ENCODE measurements at regions not wholly inside any gene's neighbourhood (a gene's known extent, or its start where the extent isn't known, plus 50 kb on each side); places are given as distances from the start of the nearest gene placed in this dataset.

DNA sequence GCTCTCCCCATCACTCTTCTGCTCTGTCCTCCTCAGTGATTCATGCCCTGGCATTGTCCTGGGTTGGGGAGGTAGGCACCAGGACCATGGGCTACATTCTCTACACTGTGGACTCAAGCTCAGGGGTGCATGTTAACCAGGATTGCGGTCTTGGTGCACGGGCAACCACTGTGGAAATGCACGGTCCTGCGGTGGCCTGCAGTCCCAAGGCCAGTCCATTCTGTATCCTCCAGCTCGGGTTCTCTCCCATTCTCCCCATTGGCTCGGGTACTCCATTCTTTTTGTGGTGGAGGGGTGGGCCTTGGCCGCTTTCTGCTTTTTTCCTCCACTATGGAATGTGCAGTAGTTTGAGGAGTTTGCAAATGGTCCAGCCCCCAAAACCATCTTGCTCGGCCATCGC is 215.0 kb upstream of the MYT1L start:
- H3K79me2 ChIP-seq (ENCODE audit: control insufficient read depth, insufficient read depth, low read length, unreplicated experiment) = no peaks in the 10 kb centered on the region
- H3K4me1 ChIP-seq (ENCODE audit: control insufficient read depth, insufficient read depth, low read length, unreplicated experiment) = no peaks in the 10 kb centered on the region
- H3K27ac ChIP-seq (ENCODE audit: low read depth, low read length) = no peak overlapping the region
- H3K36me3 ChIP-seq (ENCODE audit: insufficient read depth, low read length) = no peaks in the 10 kb centered on the region
- no peak overlapping the region for H2AFZ ChIP-seq (ENCODE audit: low read length, unreplicated experiment)
- H3K4me3 ChIP-seq (ENCODE audit: low read depth, low read length) = no peak overlapping the region
- no peaks in the 10 kb centered on the region for H3K27me3 ChIP-seq (ENCODE audit: insufficient read depth, low read length)

DNA sequence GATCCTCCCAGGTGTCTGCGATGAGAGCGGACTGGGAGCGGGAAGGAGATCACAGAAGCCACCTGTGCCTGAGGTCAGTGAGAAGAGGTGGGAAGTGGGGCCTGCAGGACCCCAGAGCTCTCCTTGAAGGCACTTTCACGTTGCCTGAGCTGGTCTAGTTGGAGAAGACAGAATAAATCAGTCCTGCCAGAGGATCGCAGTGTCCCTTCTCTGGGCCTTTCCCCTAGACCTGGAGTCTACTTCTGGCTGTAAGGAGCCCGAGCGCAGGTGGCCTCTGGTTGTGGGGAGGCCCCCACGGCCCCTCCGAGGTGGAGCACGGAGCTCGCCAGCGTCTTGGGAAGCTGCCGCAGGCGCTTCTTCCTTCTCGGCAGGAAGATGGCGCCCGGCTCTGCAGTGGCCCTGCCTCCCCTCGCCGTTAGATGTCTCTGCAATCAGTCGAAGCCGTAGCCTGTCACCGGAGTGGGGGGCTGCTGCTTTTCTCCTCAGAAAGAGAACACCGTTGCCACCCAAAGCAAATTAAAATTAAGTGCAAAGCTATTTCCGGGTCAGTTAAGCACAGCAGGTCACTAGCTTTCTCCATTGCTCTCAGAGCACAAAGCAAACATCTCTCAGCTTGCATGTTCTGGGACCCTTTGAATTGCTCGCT is 212.0 kb upstream of the MYT1L start:
- Histone ChIP-seq H3K4me1 (ENCODE audit: control insufficient read depth, insufficient read depth, low read length, unreplicated experiment) (no peaks in the 10 kb centered on the region), H3K4me3 (ENCODE audit: low read depth, low read length) (no peak overlapping the region), H3K27ac (ENCODE audit: low read depth, low read length) (no peak overlapping the region), H3K36me3 (ENCODE audit: insufficient read depth, low read length) (no peaks in the 10 kb centered on the region), H2AFZ (ENCODE audit: low read length, unreplicated experiment) (no peak overlapping the region), H3K27me3 (ENCODE audit: insufficient read depth, low read length) (no peaks in the 10 kb centered on the region), H3K79me2 (ENCODE audit: control insufficient read depth, insufficient read depth, low read length, unreplicated experiment) (no peaks in the 10 kb centered on the region)

DNA sequence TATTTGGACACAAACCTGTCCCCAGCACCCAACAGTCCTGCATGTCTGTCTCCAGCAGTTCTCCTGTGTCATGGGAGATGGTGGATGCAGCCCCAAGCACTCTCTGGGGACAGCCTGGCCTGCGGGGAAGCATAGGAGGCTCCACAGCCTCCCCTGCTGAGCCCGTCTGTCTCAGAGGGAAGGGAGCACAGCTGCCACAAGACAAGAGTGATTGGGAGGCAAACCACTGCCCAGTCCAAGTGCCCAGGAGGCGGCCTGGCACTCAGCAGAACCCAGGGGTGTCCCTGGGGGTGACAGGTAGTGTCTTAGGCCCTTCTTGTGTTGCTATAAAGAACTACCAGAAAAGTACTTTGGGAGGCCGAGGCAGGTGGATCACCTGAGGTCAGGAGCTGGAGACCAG is 211.2 kb upstream of the MYT1L start:
- Histone ChIP-seq H2AFZ (ENCODE audit: low read length, unreplicated experiment) (no peak overlapping the region), H3K36me3 (ENCODE audit: insufficient read depth, low read length) (no peaks in the 10 kb centered on the region), H3K79me2 (ENCODE audit: control insufficient read depth, insufficient read depth, low read length, unreplicated experiment) (no peaks in the 10 kb centered on the region), H3K4me3 (ENCODE audit: low read depth, low read length) (no peak overlapping the region), H3K27ac (ENCODE audit: low read depth, low read length) (no peak overlapping the region), H3K27me3 (ENCODE audit: insufficient read depth, low read length) (no peaks in the 10 kb centered on the region), H3K4me1 (ENCODE audit: control insufficient read depth, insufficient read depth, low read length, unreplicated experiment) (no peaks in the 10 kb centered on the region)

DNA sequence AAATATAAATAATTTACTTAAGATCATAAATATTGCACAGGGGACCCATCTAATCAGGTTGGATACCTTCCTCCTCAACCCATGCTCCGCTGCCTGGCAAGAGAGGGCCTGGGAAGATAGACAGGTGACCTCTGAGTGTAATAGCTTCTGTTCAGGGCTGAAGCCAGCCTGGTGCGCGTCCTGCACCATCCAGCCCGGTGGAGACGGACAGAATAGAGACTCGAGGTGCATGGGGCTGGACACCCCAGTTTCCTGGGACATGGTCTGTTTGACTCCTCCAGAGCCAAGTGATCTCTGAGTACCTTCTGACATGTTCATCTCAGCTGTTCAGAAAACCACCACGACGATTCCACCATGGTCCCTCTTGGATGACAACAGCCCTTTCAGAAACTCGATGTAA is 209.3 kb upstream of the MYT1L start:
- H2AFZ ChIP-seq (ENCODE audit: low read length, unreplicated experiment) = no peak overlapping the region
- H3K27me3 ChIP-seq (ENCODE audit: insufficient read depth, low read length) = no peaks in the 10 kb centered on the region
- no peaks in the 10 kb centered on the region for H3K79me2 ChIP-seq (ENCODE audit: control insufficient read depth, insufficient read depth, low read length, unreplicated experiment)
- no peak overlapping the region for H3K27ac ChIP-seq (ENCODE audit: low read depth, low read length)
- no peak overlapping the region for H3K4me3 ChIP-seq (ENCODE audit: low read depth, low read length)
- no peaks in the 10 kb centered on the region for H3K36me3 ChIP-seq (ENCODE audit: insufficient read depth, low read length)
- no peaks in the 10 kb centered on the region for H3K4me1 ChIP-seq (ENCODE audit: control insufficient read depth, insufficient read depth, low read length, unreplicated experiment)

DNA sequence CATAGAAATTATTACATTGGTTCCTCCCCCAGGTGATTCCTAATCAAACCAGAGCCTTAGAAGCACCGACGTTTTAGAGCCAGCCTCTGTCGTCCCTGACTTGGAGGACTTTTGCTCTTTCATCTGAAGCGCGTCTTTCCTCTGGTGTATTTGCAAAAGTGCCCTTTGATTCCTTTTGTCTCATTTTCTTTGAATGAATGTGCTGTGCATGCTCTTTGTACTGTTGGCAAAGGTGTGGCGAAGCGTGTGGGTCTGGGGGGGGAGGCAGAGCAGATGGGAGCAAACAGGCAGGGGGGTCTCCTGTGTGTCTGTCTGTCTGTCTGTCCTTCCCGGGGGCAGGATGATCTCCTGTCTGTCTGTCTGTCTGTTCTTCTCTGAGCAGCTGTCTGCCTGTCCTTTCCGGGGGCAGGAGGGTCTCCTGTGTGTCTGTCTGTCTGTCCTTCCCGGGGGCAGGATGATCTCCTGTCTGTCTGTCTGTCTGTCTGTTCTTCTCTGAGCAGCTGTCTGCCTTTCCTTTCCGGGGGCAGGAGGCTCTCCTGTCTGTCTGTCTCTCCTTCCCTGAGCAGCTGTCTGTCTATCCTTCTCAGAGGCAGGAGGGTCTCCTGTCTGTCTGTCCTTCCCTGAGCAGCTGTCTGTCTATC is 205.5 kb upstream of the MYT1L start:
- Histone ChIP-seq H3K27me3 (ENCODE audit: insufficient read depth, low read length) (no peaks in the 10 kb centered on the region), H3K27ac (ENCODE audit: low read depth, low read length) (no peak overlapping the region), H3K36me3 (ENCODE audit: insufficient read depth, low read length) (no peaks in the 10 kb centered on the region), H2AFZ (ENCODE audit: low read length, unreplicated experiment) (no peak overlapping the region), H3K79me2 (ENCODE audit: control insufficient read depth, insufficient read depth, low read length, unreplicated experiment) (no peaks in the 10 kb centered on the region), H3K4me3 (ENCODE audit: low read depth, low read length) (no peak overlapping the region), H3K4me1 (ENCODE audit: control insufficient read depth, insufficient read depth, low read length, unreplicated experiment) (no peaks in the 10 kb centered on the region)

DNA sequence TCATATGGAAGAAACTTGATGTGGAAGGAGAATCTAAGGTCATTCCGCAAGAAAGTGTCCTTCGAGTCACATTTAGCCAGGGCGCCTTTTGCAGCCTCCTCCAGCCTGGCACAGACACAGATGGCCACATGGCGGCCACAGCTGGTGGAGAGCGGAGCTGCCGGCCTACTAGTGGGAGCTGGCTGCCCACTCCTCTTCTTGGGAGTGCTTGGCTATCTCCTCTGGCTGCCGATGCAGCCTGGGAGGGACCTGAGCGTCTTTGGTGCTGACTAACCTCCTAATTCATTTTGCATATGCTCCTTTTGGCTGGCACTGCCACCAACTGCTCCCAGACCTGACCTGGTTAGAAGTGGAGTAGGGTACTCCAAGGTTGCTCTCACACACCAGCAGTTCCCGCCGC is 199.3 kb upstream of the MYT1L start:
- H3K4me1 ChIP-seq (ENCODE audit: control insufficient read depth, insufficient read depth, low read length, unreplicated experiment) = no peaks in the 10 kb centered on the region
- H3K36me3 ChIP-seq (ENCODE audit: insufficient read depth, low read length) = no peaks in the 10 kb centered on the region
- no peak overlapping the region for H3K27ac ChIP-seq (ENCODE audit: low read depth, low read length)
- H2AFZ ChIP-seq (ENCODE audit: low read length, unreplicated experiment) = no peak overlapping the region
- no peak overlapping the region for H3K4me3 ChIP-seq (ENCODE audit: low read depth, low read length)
- H3K79me2 ChIP-seq (ENCODE audit: control insufficient read depth, insufficient read depth, low read length, unreplicated experiment) = no peaks in the 10 kb centered on the region
- no peaks in the 10 kb centered on the region for H3K27me3 ChIP-seq (ENCODE audit: insufficient read depth, low read length)

DNA sequence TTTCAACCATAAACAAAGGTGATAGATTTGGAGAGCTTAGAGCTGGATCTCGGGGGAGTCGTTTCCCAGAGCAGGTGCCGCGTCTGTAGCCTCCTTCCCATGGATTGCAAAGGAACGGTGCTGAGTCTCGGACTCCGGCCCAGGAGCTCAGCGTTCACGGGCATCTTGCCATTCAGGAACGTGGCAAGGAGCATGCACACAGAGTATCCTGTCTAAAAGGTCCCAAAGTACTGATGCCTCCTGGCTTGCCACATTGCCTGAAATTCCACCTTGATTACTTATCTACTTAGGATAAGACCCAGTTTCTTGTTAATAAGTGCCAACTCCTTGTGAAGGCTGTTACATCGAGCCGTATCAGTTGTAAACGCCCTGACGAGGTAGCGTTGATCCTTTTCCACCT is 197.8 kb upstream of the MYT1L start:
- no peak overlapping the region for H3K4me3 ChIP-seq (ENCODE audit: low read depth, low read length)
- no peak overlapping the region for H3K27ac ChIP-seq (ENCODE audit: low read depth, low read length)
- no peaks in the 10 kb centered on the region for H3K27me3 ChIP-seq (ENCODE audit: insufficient read depth, low read length)
- no peaks in the 10 kb centered on the region for H3K79me2 ChIP-seq (ENCODE audit: control insufficient read depth, insufficient read depth, low read length, unreplicated experiment)
- H2AFZ ChIP-seq (ENCODE audit: low read length, unreplicated experiment) = no peak overlapping the region
- no peaks in the 10 kb centered on the region for H3K4me1 ChIP-seq (ENCODE audit: control insufficient read depth, insufficient read depth, low read length, unreplicated experiment)
- no peaks in the 10 kb centered on the region for H3K36me3 ChIP-seq (ENCODE audit: insufficient read depth, low read length)

DNA sequence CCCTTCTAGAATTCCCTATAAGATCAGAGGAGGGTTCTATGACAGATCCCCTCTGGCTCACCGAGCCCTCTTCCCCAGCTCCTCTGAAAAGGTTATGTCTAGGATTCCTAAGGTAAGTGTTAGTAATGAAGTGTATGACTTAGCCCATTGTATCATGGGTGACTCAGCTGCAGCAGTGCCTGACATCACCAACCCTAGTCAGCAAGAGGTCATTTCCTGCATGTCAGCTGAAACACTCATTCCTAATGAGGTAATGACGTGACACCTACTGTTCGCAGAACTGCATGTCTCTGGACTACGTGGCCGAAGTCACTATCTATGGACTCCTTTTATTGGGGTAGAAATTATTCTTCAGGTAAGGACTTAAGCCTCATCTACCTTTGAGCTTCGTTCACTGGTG is 196.1 kb upstream of the MYT1L start:
- no peaks in the 10 kb centered on the region for H3K27me3 ChIP-seq (ENCODE audit: insufficient read depth, low read length)

DNA sequence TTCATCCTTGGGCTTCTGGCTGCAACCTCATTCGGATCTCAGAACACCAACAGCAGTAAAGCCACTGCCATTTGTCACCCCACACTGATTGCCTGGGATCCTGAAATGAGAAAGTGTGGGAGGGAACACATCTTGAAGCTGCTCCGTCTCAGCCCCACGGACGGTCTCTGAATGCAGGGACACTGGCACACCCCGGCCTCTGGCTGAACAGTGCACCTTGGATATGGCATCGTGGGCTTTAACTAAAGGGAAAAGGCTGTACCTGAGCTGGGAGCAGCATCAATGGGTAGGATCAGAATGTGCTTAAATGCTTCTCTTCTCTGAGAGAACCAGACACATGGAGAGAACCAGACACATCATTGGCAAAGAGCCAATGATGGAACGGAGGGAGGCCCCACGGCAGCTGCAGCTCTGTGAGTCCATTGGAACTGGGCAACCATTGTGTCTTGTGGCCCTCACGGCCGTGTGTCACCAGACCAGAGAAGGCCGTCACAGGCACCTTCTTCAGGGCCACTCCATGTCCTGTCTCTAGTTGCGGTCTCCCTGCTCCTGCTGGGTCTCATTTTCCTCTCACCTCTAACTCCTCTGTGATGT is 193.4 kb upstream of the MYT1L start:
- no peak overlapping the region for H3K4me3 ChIP-seq (ENCODE audit: low read depth, low read length)
- H2AFZ ChIP-seq (ENCODE audit: low read length, unreplicated experiment) = no peak overlapping the region
- no peaks in the 10 kb centered on the region for H3K4me1 ChIP-seq (ENCODE audit: control insufficient read depth, insufficient read depth, low read length, unreplicated experiment)
- no peaks in the 10 kb centered on the region for H3K27me3 ChIP-seq (ENCODE audit: insufficient read depth, low read length)
- no peaks in the 10 kb centered on the region for H3K79me2 ChIP-seq (ENCODE audit: control insufficient read depth, insufficient read depth, low read length, unreplicated experiment)
- no peaks in the 10 kb centered on the region for H3K36me3 ChIP-seq (ENCODE audit: insufficient read depth, low read length)
- H3K27ac ChIP-seq (ENCODE audit: low read depth, low read length) = no peak overlapping the region

More for the DNA sequence above, 196.1 kb upstream of the MYT1L start:
- H3K79me2 ChIP-seq (ENCODE audit: control insufficient read depth, insufficient read depth, low read length, unreplicated experiment) = no peaks in the 10 kb centered on the region
- no peaks in the 10 kb centered on the region for H3K36me3 ChIP-seq (ENCODE audit: insufficient read depth, low read length)
- H3K4me3 ChIP-seq (ENCODE audit: low read depth, low read length) = no peak overlapping the region
- no peak overlapping the region for H2AFZ ChIP-seq (ENCODE audit: low read length, unreplicated experiment)
- no peak overlapping the region for H3K27ac ChIP-seq (ENCODE audit: low read depth, low read length)
- H3K4me1 ChIP-seq (ENCODE audit: control insufficient read depth, insufficient read depth, low read length, unreplicated experiment) = no peaks in the 10 kb centered on the region

DNA sequence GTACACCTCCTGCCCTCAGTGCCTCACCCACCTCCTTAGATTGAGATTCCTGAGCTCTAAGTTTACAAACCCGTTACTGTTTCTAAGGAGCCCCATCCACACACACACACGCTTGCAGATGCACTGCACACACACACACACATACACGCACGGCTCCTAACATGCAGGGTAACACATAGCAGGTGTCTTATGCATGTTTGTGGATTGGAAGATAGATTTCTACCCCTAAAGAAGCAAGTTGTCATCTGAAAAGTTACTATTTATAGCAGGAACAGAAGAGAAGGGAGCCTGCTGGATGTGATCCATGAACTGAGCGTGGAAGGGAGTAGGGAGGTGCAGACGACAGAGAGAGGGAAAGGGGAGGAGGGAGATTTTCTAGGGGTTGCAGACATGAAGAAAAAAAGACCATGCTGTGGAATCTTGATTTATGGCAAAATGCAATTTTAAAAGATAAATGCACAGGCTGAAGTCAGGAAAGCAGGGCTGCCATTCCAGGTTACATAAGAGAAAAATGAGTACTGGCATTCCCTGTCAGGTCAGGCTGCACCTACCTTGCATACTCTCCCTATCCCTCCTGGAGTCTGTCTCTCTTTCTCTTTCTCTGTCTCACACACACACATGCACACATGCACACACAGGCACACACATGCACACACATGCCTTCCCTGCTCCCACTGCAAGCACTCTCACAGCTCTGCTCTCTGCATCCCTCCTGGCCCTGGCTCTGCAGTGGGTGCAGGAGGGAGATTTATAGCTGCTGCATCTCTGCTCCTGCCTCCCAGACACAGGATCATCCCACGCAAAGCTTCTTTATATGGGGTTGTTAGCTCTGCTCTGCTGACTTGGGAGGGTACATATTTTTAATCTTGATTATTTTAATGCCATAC is 192.6 kb upstream of the MYT1L start:
- Histone ChIP-seq H3K4me3 (ENCODE audit: low read depth, low read length) (no peak overlapping the region), H3K36me3 (ENCODE audit: insufficient read depth, low read length) (no peaks in the 10 kb centered on the region)

More for the DNA sequence above, 192.6 kb upstream of the MYT1L start:
- Histone ChIP-seq H2AFZ (ENCODE audit: low read length, unreplicated experiment) (no peak overlapping the region), H3K4me1 (ENCODE audit: control insufficient read depth, insufficient read depth, low read length, unreplicated experiment) (no peaks in the 10 kb centered on the region), H3K79me2 (ENCODE audit: control insufficient read depth, insufficient read depth, low read length, unreplicated experiment) (no peaks in the 10 kb centered on the region), H3K27ac (ENCODE audit: low read depth, low read length) (no peak overlapping the region), H3K27me3 (ENCODE audit: insufficient read depth, low read length) (no peaks in the 10 kb centered on the region)
